HL-60 (cell line): ENCODE measurements at regions not wholly inside any gene's neighbourhood (a gene's known extent, or its start where the extent isn't known, plus 50 kb on each side); places are given as distances from the start of the nearest gene placed in this dataset.

Experiments used
- DNase-seq, 2 experiments: peaks; one replicate each; pipeline ENCODE4 v3.0.0-alpha.2; 2010 to 2020; ENCODE audit warnings: low read depth in 1 of 2, low spot score in 1 of 2
- H3K27ac ChIP-seq: fragments of 250-450 bp; sonication (Bioruptor Pico); replicated peaks from 2 replicates; pipeline ENCODE4 v1.5.1; 2020; ENCODE audit warnings: mild to moderate bottlenecking, moderate library complexity
- H3K27me3 ChIP-seq: fragments of 250-450 bp; sonication (Bioruptor Pico); 2 replicates; pipeline ENCODE4 v1.5.1; 2021; ENCODE audit warnings: mild to moderate bottlenecking, moderate library complexity; ENCODE audit not compliant: insufficient read depth, poor library complexity, severe bottlenecking
- H3K4me3 ChIP-seq: replicated peaks from 2 replicates; pipeline ENCODE4 v1.5.1; 2011; ENCODE audit warnings: mild to moderate bottlenecking, control low read depth, low read length; ENCODE audit not compliant: insufficient read depth
- CTCF ChIP-seq: IDR thresholded peaks from one replicate; pipeline ENCODE4 v1.5.1; 2011; ENCODE audit warnings: low read length, control low read depth, inconsistent platforms; ENCODE audit not compliant: insufficient read depth
- GABPA ChIP-seq: IDR thresholded peaks from 2 replicates; pipeline ENCODE4 v1.6.1; 2012; ENCODE audit warnings: low read depth
- POLR2AphosphoS5 ChIP-seq: IDR thresholded peaks from 2 replicates; pipeline ENCODE4 v1.6.1; 2012; ENCODE audit warnings: low read depth
- REST ChIP-seq: IDR thresholded peaks from 2 replicates; pipeline ENCODE4 v1.6.1; 2012; ENCODE audit warnings: low read depth; ENCODE audit not compliant: insufficient replicate concordance
- SPI1 ChIP-seq: IDR thresholded peaks from 2 replicates; pipeline ENCODE4 v1.6.1; 2012; ENCODE audit warnings: low read depth, mild to moderate bottlenecking, borderline replicate concordance

GRCh38 chr2:2620604-2621003 is 289.5 kb upstream of the MYT1L start:
- no peak for TF ChIP-seq REST
- TF ChIP-seq GABPA = no peak
- TF ChIP-seq CTCF = no peak
- Histone ChIP-seq H3K4me3 (no peak overlapping the region), H3K27me3 (no peaks in the 10 kb centered on the region), H3K27ac (no peak overlapping the region)
- no peak for DNase-seq

- Histone ChIP-seq H3K27me3 (no peaks in the 10 kb centered on the region), H3K4me3 (no peak overlapping the region), H3K27ac (no peak overlapping the region)
- TF ChIP-seq REST (no peak), GABPA (no peak), CTCF (no peak), SPI1 (no peak), POLR2AphosphoS5 (no peak)
- DNase-seq = no peak
Observed at GRCh38 chr2:2619995-2620394, 288.9 kb upstream of the MYT1L start.

GRCh38 chr2:2614452-2614851 is 283.4 kb upstream of the MYT1L start:
- no peak for DNase-seq
- H3K4me3 ChIP-seq = no peak overlapping the region
- TF ChIP-seq REST (no peak), POLR2AphosphoS5 (no peak), SPI1 (no peak), GABPA (no peak), CTCF (no peak)
- H3K27me3 ChIP-seq = no peaks in the 10 kb centered on the region
- H3K27ac ChIP-seq = no peak overlapping the region
